ENCODE measurements at regions not wholly inside any gene's neighbourhood (a gene's known extent, or its start where the extent isn't known, plus 50 kb on each side); places are given as distances from the start of the nearest gene placed in this dataset.

GRCh38 chr19:28705008-28705407 lies 507.9 kb downstream of the UQCRFS1 start:
- TF ChIP-seq ZNF274 (IDR thresholded peaks at IDR 0.05; ENCODE audit: low read depth, low read length), result no peak
- TF ChIP-seq YY1 (IDR thresholded peaks at IDR 0.05; ENCODE audit: insufficient read depth, insufficient read length), result no peak

Data from NT2/D1 (cell line).